HG03354 (cell line): ENCODE measurements at regions not wholly inside any gene's neighbourhood (a gene's known extent, or its start where the extent isn't known, plus 50 kb on each side); places are given as distances from the start of the nearest gene placed in this dataset.

ENCODE experiments used
- ATAC-seq: cut with Tn5 transposase; IDR thresholded peaks from one replicate; pipeline ENCODE4 v1.9.1; 2021; ENCODE audit warnings: mild to moderate bottlenecking; ENCODE audit not compliant: unreplicated experiment, poor library complexity, severe bottlenecking

DNA sequence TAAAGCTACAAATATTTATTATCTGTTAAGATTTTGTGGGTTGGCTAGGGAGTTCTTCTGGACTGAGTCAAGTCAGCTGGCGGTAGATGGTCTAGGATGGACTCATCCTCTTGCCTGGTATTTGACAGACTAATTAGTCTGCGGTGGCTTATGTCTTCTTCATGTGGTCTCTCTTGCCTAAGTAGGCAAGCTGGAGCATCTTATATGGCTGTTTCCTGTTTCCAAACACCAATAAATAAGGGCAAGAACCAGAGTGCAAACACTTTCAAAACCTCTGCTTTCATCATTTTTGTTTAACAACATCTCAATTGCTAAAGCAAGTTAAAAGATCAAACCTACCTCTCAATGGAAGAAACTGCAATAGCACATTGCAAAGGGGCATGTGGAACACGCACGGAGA is 484.8 kb downstream of the PTPRC start:
- ATAC-seq = no peak

DNA sequence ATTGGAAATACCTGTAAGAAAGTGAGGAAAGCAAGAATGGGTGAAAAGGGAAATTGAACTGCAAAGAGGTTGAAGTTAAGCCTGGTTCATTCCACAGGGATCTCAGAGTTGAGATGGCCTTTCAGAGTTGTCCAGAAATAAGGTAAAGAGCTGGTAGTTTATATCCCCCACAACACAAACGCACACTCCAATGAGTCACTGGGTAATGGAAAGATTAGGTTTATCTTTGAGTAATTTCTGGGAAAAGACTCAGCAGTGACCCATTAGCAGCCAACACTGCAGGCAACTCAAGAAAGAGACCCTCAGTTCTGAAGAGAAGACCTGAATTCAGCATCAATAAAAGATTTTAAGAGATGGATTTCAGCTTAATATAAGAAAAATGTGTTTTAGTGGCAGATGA is 485.5 kb downstream of the PTPRC start:
- ATAC-seq = no peak

DNA sequence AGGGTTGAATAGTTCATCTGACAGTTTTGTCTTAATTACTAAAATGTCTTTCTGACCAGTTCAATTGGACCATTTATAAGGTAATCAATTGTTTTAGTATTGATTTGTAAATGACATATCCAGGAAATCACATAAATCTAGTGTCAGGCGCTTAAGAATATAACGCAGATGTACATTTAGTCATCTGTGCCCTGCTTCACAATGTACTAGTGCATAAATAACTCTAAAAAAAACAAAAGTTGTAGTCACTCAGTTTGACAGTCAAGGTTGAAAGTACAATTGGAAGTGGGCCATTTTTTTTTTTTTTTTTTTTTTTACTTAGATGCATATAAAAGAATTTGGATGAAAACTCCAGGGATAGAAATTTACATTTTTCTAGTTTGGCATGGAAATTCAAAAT is 490.4 kb downstream of the PTPRC start:
- no peak for ATAC-seq

DNA sequence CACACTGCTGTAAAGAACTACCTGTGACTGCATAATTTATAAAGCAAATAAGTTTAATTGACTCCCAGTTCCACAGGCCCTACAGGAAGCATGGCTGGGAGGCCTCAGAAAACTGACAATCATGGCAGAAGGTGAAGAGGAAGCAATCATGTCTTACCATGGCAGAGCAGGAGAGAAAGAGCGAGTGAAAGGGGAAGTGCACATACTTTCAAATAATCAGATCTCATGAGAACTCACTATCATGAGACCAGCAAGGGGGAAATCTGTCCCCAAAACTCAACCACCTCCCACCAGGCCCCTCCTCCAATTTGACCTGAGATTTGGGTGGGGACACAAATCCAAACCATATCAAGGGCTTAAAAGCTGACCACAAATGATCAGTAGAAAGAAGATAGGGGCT is 493.2 kb downstream of the PTPRC start:
- ATAC-seq = no peak

DNA sequence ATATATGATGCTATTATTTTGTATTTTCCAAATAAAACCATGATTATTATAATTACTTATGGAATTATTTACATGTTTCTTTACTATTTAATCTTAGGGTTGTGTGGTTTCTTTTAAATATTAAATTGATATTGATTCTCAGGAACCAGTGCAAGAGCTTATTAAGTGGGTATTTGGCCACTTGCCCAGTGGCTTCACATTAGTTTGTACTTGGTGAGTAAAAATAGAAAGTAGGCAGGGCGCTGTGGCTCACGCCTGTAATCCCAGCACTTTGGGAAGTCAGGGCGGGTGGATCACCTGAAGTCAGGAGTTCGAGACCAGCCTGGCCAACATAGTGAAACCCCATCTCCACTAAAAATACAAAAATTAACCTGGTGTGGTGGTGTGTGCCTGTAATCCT is 497.1 kb downstream of the PTPRC start:
- ATAC-seq = no peak

DNA sequence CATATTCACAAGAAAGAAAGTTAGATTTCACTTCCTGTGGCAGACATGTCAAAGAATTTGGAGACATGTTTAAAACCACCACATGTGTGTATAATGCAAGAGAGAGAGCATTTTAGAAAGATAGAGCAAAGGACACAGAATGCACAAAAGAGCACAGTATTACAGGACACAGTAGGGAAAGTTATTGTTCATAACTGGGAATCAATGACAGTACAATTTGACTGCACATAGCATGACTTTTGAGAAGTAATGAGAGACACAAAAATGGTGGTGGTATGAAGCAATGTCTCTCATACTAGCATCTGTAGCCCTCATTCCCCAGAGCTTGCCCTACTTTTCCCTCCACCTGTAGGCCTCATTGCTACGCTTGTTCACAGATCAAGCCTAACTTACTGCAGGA is 499.2 kb downstream of the PTPRC start:
- ATAC-seq = no peak

DNA sequence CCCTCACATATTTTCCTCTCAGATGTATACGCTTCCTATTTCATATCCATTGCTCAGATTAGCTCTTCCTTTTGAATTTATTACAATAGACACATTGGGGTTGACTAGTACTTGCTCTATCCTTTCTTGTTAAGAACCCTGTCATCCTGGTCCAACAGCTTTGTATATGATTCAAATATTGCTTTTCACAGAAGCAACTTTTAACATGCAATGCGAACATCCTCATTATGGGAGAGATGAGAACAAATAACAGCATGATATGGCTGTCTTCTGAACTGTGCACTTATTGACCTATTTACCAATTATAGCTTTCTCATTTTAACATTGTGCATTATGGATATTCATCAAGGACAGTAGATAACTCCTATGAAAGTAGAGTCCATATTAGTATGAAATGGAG is 510.8 kb downstream of the PTPRC start:
- ATAC-seq = no peak

DNA sequence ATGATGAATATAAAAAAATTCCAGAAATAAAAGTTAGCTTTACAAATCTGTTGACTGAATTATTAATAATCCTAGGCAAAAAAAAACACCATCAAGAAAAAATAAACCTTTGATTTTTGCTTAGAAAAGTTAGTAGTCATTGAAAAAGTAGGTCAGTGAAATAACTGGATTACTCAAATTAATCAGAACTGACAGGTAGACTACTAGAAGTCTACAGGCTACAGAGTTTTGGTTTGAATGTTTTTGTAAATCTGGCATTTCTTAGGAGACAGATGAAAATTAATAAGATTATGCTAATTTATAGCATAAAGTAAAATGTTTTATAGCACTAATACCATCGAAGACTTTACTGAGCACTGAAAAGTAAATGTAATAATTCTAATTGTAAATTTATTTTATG is 511.9 kb downstream of the PTPRC start:
- ATAC-seq = no peak

DNA sequence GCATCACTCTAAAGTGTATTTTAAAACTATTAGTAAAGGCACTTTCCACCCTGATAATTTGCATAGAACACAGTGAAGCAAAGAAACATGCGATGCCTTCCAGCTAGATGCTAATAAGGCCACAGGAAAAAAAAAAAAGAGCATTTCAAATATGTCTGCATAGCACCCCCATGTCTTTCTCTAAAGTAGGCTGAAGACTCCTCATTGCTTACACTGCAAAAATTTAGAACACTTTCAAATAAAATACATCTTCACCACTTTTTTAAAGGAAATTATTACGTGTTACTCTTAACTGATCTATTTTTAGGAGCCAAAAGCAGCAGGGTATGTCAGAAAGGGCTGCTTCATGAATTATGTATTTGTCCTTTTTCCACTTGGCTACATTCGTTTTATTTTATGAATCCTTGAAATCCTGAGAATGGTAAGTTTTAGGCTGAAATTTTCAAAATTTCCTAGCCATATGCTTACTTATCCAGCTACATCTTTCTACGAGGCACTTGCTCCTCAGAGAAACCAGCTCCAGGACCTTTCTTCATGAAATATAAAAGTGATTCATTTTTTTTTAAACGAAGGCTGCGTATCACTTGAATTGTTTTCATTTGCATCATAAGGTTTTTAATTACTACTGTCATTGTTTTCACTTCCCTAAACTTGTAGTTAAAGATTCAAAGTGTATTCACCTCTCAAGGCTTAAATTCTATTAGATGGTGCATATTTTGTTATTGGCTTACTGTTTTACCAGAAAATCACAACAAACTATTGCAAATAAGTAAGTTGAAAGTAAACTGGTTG is 513.0 kb downstream of the PTPRC start:
- peak; percentile 85 for ATAC-seq

DNA sequence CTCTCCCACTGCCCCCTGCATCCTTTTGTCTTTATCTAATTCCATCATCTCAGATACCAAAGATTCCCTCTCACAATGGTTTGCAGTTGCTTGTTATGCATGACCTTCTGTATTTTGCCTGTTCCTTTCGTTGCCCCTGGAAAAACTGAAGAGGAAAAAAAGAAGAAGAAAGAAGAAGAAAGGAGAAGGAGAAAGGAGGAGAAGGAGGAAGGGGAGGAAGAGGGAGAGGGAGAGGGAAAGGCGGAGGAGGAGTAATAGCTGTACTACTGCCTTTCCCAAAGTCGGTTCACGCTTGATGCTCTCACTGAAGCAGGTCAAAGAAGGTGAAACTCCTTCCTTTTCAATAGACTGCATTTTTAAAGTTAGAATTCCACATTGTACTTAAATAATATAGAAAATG is 513.8 kb downstream of the PTPRC start:
- ATAC-seq = no peak

DNA sequence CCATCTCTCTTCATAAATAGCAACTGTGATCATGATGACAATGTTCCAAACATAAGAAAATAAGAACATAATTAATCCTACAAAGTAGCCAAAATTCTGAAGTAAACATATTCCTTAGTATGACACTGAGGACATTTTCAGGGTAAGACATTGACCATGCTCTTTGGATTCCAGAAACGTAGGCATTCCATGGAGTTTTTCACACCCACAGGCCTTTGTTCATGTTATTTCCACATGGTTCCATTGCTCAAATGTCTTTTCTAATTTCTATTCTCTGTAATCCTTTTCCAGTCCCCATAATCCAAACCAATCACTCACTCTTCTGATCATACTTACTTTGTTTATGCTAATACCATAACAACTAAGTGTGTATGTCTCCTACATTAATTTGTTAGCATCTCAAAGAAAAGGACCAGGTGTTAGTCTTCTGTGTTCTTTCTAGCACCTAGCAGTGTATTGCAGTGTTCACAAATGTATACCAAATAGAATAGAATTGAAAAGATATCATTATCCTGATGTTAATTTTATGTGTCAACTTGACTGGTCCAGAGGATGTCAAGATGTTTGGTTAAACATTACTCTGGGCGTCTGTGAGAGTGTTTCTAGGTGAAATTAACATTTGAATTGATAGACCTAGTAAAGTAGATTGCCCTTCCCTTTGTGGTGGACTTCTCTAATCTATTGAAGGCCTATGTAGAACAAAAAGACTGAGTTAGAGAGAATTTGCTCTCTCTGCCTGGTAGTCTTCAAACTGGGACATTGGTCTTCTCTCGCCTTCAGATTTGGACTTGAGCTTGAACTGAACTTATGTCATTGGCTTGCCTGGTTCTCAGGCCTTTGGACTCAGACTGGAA is 516.6 kb downstream of the PTPRC start:
- ATAC-seq = no peak

DNA sequence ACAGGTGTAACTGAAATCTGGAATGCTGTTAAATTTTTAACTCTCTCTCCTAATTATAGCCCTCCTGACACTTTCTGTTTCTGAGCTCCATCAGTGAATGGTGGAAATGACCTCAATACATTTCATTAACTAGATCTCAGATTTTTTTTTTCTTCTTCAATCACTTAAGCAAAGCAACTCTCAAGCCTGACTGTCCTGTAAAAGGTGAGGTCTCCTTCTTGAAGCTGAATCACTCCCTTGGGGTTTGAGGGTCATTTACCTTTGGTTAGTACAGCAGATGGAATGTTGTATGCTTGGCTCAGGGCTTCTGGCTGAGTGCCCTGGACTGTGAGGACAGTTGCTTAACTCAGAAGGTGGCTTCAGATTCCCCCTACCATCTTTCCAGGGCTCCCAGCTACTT is 518.7 kb downstream of the PTPRC start:
- peak; percentile 54 for ATAC-seq

DNA sequence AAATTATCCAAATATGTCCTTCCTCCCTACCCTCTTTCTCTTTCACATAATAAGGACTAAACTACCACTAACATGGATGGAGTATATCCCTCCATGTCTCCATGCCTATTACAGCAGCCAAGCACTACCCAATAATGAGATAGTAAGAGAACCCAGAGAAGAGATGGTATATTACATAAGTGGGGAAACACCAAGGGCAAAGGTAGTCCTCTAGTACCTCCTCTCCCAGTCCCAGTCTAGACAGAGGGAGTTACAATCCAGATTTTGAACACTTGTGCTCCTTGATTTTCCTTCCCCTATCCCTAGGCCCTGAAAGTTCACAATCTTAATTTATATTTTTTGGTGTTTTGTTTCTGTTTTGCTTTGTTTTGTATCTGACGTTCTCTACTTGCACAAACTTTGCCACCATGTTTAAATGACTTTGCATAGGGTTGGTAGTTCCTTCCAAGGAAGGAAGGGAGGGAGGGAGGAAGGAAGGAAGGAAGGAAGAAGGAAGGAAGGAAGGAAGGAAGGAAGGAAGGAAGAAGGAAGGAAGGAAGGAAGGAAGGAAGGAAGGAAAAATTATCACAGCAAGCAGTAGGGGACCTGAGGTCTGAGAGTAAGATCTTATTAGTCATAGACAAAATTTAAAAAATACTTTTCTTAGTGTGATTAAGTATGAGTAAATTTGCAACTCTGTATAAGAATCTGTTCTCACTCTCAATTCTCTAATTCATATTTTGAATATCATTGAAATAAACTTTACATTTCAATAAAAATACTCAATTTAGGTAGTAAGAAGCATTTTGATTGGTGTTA is 521.9 kb downstream of the PTPRC start:
- no peak for ATAC-seq

DNA sequence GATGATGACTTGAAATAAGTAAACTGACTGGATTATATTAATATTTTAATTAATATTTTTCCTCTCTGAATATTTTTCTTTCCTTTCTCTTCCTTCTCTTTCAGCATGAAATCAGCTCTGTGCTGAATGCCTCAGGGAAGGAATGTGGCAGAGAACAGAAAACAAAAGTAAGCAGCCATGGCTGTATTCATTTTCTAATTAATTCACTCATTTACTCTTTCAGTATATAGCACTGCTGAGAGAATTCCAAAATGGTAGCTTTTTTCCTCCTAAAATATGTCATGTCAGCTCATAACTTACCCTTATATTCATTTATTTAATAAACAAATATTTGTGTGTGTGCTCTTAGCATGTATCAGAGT is 522.5 kb downstream of the PTPRC start:
- ATAC-seq = no peak

DNA sequence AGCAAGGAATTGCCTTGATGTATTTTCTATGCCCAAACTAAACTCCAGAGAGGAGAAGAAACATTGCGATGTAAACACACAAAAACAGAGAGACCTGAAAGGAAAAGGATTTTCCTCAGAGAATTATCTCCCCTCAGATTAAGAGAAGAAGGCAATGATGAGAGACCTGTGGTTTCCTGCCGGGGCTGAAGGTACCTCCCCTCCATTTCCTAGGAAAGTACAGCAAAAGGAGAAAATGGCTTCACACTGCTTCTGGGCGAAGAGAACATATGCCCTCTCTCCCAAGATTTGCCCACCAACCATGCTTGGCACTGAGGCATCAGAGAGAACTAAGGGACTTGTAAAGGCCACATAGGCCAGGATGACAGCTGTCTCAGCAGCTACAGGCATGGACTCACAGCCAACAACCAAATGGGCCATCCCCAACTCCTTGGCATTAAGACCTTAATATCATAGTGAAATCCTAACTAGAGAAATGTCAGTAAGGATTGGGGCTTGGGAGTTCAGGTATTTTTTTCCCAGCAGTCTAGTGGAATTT is 523.0 kb downstream of the PTPRC start:
- ATAC-seq = no peak

DNA sequence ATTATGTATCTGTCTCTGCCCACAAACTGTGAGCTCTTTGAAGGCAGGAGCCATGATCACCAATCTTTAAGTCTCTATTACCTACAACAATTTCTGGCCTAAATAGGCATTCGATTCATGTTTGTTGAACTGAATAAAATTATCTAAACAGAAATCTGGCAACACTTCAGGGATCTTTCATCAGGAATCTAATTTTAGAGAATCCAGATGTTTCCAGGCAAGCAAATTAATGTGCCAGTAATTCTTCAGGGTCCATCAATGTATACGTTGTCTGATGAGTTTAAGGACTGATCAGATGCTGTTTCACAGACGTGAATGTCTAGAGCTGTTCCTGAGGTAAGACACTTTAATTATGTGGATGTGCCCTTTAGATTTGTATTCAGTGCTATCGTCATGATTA is 524.4 kb downstream of the PTPRC start:
- ATAC-seq = no peak

DNA sequence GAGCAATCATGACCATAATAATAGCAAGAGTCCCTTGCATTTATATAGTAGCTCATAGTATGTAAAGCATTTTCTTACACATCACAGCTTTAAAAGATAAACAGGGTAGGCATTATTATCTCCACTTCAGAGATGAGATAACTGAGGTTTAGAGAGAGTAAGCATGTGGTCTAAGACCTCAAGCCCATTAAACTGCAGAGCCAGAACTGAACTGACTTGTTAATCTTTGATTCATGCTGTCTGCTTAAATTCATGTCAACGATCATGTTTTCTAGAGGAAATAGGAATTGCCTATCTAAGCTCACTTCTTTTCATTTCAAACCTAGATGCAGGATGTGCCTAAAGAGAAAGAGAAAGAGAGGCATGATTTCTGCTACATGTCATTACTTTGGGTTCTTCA is 524.8 kb downstream of the PTPRC start:
- ATAC-seq = no peak

DNA sequence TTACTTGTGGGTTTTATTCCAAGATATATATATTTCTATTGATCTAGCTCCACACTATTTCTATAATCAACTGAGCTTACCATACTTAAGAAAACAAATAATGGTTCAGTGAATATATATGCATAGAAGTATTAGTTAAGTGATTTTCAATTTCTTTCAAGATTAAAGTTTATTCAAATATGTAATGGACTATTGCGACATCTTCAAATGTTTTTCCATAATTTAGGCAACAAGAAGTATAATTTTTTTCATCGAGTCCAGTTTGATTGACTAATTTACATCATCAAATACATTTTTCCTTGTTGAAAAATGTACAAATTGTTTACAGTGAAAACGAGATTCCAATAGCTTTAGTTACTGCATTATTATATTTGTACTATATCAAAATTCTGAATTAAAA is 528.6 kb downstream of the PTPRC start:
- ATAC-seq = no peak

DNA sequence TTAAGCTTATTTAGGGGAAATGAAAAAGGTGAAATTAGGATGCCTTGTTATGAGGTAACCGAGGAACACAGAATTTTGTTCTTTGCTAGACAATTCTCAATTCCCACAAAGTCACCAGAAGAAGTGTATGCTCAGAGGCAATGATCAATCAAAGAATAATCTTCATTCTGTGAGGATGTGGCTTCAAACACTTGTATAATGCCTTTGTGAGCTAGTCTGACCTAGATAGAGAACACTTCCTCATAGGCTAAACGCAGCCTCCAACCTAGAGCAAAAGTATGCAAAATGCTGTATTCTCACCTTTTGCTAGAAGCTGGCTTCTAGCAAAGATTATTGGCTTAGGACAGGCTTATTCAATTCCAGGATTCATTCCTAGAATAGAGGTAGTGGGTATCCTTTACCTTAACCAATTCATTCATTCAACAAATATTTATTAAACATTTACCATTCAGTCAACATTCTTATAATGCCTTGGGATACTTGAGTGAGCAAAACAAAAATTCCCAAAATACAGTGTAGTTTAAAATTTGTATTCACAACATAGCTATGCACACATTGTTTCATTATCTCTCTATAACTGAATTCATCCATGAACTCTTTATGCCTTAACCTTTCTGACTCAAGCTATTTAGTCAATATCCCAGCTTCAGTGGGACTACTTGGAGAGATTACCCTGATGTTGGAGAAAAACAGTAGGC is 530.2 kb downstream of the PTPRC start:
- no peak for ATAC-seq

DNA sequence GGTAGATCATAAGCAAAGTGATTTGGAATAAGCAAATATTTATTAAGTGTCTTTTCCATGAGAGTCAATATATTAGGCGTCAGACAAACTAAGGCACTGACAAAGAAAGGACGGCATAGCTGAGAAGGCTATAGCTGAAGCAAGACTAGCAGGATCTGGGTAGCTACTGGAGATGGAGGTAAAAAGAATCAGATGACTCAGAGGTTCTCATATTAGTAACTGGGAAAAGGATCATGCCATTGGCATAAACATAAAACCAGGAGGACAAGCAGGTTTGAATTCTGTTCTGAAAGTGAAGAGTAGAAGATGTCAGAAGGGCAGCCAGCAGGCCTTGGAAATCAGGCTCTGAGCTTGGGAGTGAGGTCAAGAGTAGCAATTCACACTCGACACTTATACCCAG is 531.9 kb downstream of the PTPRC start:
- ATAC-seq = no peak
